22Rv1 (cell line): ENCODE measurements at regions not wholly inside any gene's neighbourhood (a gene's known extent, or its start where the extent isn't known, plus 50 kb on each side); places are given as distances from the start of the nearest gene placed in this dataset.

ENCODE experiments used
- H3K27ac ChIP-seq: fragments of 450-650 bp; 2 replicates; pipeline ENCODE4 v1.5.1; 2017
- CTCF ChIP-seq: fragments of 450-650 bp; IDR thresholded peaks from 2 replicates; pipeline ENCODE4 v1.5.1; 2017; ENCODE audit warnings: mild to moderate bottlenecking
- ZFX ChIP-seq: fragments of 450-650 bp; IDR thresholded peaks from 2 replicates; pipeline ENCODE4 v1.6.1; 2017; ENCODE audit warnings: antibody characterized with exemption, borderline replicate concordance

GRCh38 chr2:128606837-128607236 lies 288.2 kb upstream of the HS6ST1 start:
- no peak overlapping the region for H3K27ac ChIP-seq
- TF ChIP-seq CTCF = no peak
- TF ChIP-seq ZFX = no peak

GRCh38 chr2:128607440-128607839 lies 288.8 kb upstream of the HS6ST1 start:
- H3K27ac ChIP-seq = no peak overlapping the region
- TF ChIP-seq CTCF (no peak), ZFX (no peak)

GRCh38 chr2:128607911-128608506 lies 289.3 kb upstream of the HS6ST1 start:
- H3K27ac ChIP-seq = no peak overlapping the region
- TF ChIP-seq CTCF (no peak), ZFX (no peak)

GRCh38 chr2:128608921-128609880 lies 290.5 kb upstream of the HS6ST1 start:
- TF ChIP-seq CTCF (no peak), ZFX (no peak)
- no peak overlapping the region for H3K27ac ChIP-seq

- TF ChIP-seq ZFX = no peak
- TF ChIP-seq CTCF = no peak
- H3K27ac ChIP-seq = no peak overlapping the region
Observed at GRCh38 chr2:128610496-128610895, 291.8 kb upstream of the HS6ST1 start.

GRCh38 chr2:128611421-128612320 lies 293.0 kb upstream of the HS6ST1 start:
- TF ChIP-seq CTCF (no peak), ZFX (no peak)
- no peak overlapping the region for H3K27ac ChIP-seq
